NCI-H1105 treated with DMSO at 0.1 percent for 48 hours (cell line): ENCODE measurements at regions not wholly inside any gene's neighbourhood (a gene's known extent, or its start where the extent isn't known, plus 50 kb on each side); places are given as distances from the start of the nearest gene placed in this dataset.

Experiments used
- DNase-seq: peaks from one replicate; lab custom pipeline; 2025; lab: John Stamatoyannopoulos, UW

DNA sequence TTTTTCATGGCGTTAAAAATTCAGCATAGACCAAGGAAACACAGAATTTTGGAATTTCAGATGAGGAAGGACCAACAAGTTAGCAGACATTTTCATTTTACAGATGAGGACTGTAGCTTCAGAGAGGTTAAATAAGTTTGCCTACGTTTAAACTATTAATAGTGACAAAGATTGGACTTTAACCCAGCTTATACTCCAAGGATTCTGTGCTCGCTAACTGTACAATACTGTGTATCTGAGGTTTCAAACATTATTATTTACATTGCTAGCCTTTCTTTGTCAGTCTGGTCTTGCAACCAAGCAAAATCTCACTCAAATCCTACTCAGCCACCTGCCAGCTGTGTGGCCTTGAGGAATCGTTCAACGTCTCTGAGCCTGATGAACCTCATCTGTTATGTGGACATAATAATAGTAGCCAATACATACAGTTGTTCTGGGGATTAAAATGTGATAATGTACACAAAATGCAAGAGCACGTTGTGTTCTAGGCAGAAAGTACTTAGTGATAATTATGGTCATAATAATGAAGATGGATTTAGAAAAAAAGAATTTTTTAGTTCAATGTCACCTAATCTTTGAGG is 462.4 kb upstream of the TRIB2 start:
- no peak for DNase-seq

DNA sequence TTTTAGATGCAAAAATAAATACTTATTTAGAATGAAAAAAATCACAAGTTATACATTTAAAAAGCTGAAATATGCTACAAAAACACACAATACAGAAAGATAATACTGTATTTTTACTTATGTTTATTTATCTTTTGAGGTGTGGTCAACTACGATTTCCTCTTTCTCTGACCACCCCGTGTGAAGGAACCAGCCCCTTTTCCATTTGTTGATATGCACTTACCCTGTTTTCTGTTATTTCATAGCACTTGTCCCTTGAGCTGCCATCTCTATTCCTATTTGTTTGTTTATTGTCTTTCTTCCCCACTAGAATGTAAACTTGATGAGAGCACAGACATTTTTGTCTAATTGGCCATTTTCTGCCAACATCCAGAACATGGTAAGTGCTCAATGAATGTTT is 460.5 kb upstream of the TRIB2 start:
- no peak for DNase-seq

- no peak for DNase-seq
Measured at GRCh38 chr2:12257476-12257875, 459.3 kb upstream of the TRIB2 start.

- DNase-seq: no peak
Measured at GRCh38 chr2:12259493-12259892, 457.2 kb upstream of the TRIB2 start.

- DNase-seq: peak; percentile 10
Measured at GRCh38 chr2:12261986-12262680, 454.6 kb upstream of the TRIB2 start.

GRCh38 chr2:12262681-12263436 is 453.9 kb upstream of the TRIB2 start:
- no peak for DNase-seq

- no peak for DNase-seq
Measured at GRCh38 chr2:12263730-12264129, 453.0 kb upstream of the TRIB2 start.

DNA sequence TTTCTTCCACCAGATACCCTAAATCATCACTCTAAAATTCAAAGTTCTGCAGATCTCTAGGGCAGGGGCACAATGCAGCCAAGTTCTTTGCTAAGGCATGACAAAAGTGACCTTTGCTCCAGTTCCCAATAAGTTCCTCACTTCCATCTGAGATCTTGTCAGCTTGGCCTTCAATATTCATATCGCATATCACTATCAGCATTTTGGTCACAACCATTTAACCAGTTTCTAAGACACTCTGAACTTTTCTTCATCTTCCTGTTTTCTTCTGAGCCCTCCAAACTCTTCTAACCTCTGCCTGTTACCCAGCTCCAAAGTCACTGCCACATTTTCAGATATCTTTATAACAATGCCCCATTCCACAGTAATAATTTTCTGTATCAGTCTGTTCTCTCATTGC is 452.6 kb upstream of the TRIB2 start:
- DNase-seq: no peak

DNA sequence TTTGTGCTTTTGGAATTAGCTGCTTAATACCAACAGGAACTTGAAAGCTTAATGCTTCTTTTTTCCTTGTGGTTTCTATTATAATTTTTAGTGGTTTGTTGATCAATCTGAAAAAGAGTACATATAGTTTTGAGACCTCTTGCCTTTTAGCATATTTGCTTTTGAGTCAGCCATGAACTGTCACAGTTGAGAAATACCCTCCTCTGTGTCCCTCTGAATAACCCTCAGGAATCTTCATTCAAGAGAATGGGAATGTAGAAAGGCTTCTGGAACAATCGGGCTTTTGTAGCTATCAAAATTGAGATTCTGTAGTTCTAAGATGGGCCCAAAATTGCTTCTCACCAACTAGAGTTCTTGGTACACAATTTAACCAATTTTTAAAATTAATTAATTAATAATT is 451.1 kb upstream of the TRIB2 start:
- DNase-seq: no peak

DNA sequence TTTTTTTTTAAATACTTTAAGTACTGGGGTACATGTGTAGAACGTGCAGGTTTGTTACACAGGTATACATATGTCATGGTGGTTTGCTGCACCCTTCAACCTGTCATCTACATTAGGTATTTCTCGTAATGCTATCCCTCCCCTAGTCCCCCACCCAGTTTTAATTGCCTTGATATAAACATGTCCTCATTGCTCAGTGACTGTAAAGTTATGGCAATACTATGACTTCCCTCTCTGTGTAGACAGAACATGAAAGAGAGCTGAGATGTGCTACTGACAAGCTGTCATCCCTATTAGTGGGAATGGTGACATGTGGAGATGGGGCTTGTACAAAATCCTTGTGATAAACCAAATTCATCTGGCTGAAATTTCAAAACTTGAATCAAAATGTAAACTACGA is 449.7 kb upstream of the TRIB2 start:
- no peak for DNase-seq

DNA sequence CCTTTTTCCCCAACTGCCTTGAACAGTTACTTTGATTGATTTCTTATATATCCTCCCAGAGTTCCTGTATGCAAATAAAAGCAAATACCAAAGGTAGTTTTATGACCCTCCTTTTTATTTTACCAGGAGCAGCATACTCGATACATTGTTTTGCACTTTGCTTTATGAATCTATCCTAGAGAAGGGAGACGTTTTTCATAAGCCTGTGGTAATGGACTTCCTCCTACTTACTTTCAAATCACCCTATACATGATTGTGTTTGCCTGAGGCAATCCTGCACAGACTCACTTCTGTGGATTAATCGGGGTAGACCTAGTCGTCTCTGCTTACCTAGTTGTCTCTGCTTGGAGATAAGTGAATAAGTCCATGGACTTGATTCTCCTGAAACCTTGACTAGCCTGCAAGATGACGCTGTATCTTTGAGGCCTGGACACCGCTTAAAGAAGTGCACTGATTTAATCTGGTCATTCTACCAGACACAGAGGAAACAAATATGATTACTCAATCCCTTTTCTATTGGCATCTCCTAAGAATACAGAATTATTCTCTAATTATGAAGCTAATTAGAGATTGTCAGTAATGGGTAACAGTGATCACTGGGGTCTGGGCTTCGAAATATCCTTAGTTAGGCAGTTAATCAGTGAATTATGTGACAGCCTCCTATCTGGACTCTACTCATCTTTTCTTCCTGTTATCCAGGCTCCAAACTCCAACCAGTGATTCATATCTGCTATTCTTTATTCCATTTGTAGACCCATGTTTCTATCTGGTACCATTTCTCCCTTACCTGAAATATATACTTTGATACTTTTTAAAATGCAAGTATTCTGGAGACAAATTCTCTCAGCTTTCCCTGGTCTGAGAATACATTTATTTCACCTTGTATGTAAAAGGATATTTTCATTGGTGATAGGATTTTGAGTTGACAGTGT is 447.4 kb upstream of the TRIB2 start:
- DNase-seq: no peak

DNA sequence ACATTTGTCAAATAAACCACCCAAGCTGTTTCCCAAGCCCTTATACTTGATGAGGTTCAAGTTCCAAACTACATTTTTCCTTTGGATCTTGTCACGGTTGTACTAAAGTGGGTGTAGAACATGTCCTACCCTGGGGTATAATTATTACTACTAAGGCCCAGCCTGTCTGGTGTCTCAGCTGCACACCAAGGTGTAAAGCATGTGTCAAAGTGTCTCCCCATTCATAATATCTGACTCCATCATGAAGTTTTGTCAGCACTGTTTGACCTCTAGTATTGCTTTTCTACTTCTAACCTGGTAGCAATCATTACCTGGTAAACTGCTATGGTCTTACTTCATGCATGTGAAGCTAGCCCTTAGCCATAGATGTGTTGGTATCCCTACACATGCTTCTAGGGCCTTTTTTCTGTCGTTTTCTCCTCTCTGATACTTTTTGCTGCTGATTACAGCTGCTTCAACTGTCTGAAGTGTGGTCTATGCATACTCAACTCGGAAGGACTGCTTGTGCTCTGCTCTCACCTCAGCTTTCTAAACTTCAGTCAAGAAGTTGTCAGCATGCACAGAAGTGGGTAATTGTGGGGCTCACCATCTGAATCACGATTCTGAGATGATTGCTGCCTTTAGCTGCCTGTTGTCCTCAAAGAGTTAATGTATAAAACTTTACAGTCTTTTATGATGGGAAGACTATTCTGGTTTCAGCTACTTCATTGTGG is 445.7 kb upstream of the TRIB2 start:
- no peak for DNase-seq

GRCh38 chr2:12271589-12271984 is 445.1 kb upstream of the TRIB2 start:
- DNase-seq: no peak

- DNase-seq: no peak
Measured at GRCh38 chr2:12273111-12273510, 443.6 kb upstream of the TRIB2 start.

- no peak for DNase-seq
Measured at GRCh38 chr2:12274591-12274990, 442.1 kb upstream of the TRIB2 start.

GRCh38 chr2:12277241-12278034 is 439.3 kb upstream of the TRIB2 start:
- DNase-seq: no peak

GRCh38 chr2:12278217-12278750 is 438.5 kb upstream of the TRIB2 start:
- DNase-seq: no peak

DNA sequence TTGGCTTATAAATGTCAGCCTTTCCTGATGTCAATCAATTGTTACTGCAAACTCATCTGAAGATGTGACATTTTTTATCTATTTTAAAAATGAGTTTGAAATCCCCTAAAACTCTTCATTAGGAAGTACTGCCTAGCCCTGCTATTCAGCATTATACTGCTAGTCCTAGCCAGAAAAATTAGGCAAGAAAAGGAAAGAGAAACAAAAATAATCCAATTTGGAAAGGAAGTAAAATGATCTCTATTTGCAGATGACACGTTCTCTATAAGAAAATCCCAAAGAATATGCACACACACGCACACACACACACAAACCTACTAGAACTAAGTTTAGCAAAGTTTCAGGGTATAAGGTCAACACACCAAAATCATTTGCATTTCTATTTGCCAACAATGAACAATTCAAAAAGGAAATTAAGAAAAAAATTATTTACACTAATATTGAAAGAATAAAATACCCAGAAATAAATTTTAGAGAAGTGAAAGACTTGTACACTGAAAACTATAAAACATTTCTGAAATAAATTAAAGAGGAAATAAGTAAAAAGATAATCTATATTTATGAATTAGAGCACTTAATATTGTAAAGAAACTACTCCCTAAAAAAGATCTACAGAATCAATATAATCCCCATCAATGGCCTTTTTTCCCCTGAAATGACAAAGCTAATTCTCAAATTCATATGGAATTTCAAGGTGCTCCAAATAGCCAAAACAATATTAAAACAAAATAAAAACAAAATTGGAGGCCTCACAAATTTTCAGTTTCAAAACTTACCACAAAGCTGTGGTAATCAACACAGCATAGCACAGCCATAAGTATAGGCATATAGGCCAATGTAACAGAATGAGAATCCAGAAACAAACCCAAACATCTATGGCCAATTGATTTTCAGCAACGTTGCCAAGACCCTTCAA is 433.7 kb upstream of the TRIB2 start:
- no peak for DNase-seq

GRCh38 chr2:12284037-12284436 is 432.7 kb upstream of the TRIB2 start:
- DNase-seq: no peak
